K562 (cell line): ENCODE measurements at regions not wholly inside any gene's neighbourhood (a gene's known extent, or its start where the extent isn't known, plus 50 kb on each side); places are given as distances from the start of the nearest gene placed in this dataset.
"Not testable (repeated sequence)": the region's sequence is repeated elsewhere in the genome, so short reads cannot be mapped to it uniquely, and the experiment has no call there.

Experiments
- ATAC-seq: fragments of 200-7000 bp; cut with Tn5 transposase; 3 replicates; pipeline ENCODE4 v1.9.1; 2020; ENCODE audit warnings: moderate library complexity
- BruUV-seq: library from RNA; stranded (reverse); fragments of 400-500 nt; replicated peaks from 2 replicates; lab custom pipeline; 2021; lab: Mats Ljungman, UMichigan
- CTCF ChIA-PET: fragments of 300-600 bp; formaldehyde crosslinking; extraction: SDS; loops from one replicate; lab custom pipeline; 2021; ENCODE audit warnings: low intra/inter-chr PET ratio; lab: Yijun Ruan, JAX
- POLR2A ChIA-PET: fragments of 300-600, 350-650 bp; sonication (Branson Sonifier 250); formaldehyde crosslinking; extraction: SDS; loops from one replicate; lab custom pipeline; 2021; ENCODE audit warnings: antibody characterized with exemption, inconsistent platforms; lab: Yijun Ruan, JAX
- DNase-seq, 4 experiments: peaks; one replicate each; pipeline versions ENCODE4 v3.0.0 to v3.0.0-alpha.2; 2011 to 2018; ENCODE audit warnings: low spot score in 3 of 4, mixed read lengths in 3 of 4; ENCODE audit errors: extremely low read depth in 1 of 4
- FAIRE-seq: peaks from 2 replicates; lab custom pipeline; 2011; peaks lifted over from hg19 to GRCh38; lab: Jason Lieb, UNC
- H2AFZ ChIP-seq: 2 replicates; pipeline ENCODE4 v1.6.0; 2011; ENCODE audit warnings: low read depth, low read length, control low read depth, inconsistent platforms
- H3K27ac ChIP-seq: fragments of 200-600 bp; 3 replicates; pipeline ENCODE4 v1.8.0; 2011; ENCODE audit warnings: low read depth, mild to moderate bottlenecking, control low read depth, inconsistent platforms, low read length, moderate library complexity, mixed read lengths; ENCODE audit errors: extremely low read depth
- H3K27me3 ChIP-seq, 2 experiments: fragments of 300-600 bp in 1 of 2; 2 replicates in 1 of 2; 3 replicates in 1 of 2; pipeline versions ENCODE4 v1.6.0 to v1.8.0; 2011; ENCODE audit warnings: inconsistent platforms in 2 of 2, low read length in 2 of 2, mild to moderate bottlenecking in 1 of 2, mixed read lengths in 1 of 2, moderate library complexity in 1 of 2; ENCODE audit not compliant: control insufficient read depth in 2 of 2, insufficient read depth in 2 of 2
- H3K36me3 ChIP-seq: fragments of 300-600 bp; 3 replicates; pipeline ENCODE4 v1.8.0; 2011; ENCODE audit warnings: mild to moderate bottlenecking, low read length, inconsistent platforms; ENCODE audit not compliant: control insufficient read depth, insufficient read depth
- H3K4me1 ChIP-seq, 2 experiments: fragments of 200-600 bp in 1 of 2; replicated peaks in 1 of 2; 2 replicates in 1 of 2; 3 replicates in 1 of 2; pipeline versions ENCODE4 v1.5.1 to v1.8.0; 2011; ENCODE audit warnings: inconsistent platforms in 2 of 2, low read length in 2 of 2, mild to moderate bottlenecking in 1 of 2, mixed read lengths in 1 of 2, moderate library complexity in 1 of 2; ENCODE audit not compliant: control insufficient read depth in 2 of 2, insufficient read depth in 2 of 2
- H3K4me2 ChIP-seq: 2 replicates; pipeline ENCODE4 v1.6.1; 2011; ENCODE audit warnings: low read length, control low read depth, inconsistent platforms, mixed read lengths; ENCODE audit not compliant: insufficient read depth
- H3K4me3 ChIP-seq: fragments of 200-600 bp; sonication (generic), shearing (Covaris generic); 2 replicates; pipeline ENCODE4 v1.5.1; 2016; ENCODE audit warnings: control low read depth, inconsistent platforms
- H3K79me2 ChIP-seq: fragments of 200-600 bp; 3 replicates; pipeline ENCODE4 v1.8.0; 2011; ENCODE audit warnings: low read length, inconsistent platforms; ENCODE audit not compliant: control insufficient read depth, insufficient read depth
- H3K9ac ChIP-seq, 2 experiments: 2 replicates each; pipeline versions ENCODE4 v1.6.0 to v1.6.1; 2011; ENCODE audit warnings: low read depth in 2 of 2, low read length in 2 of 2, control low read depth in 1 of 2, inconsistent platforms in 1 of 2, mild to moderate bottlenecking in 1 of 2, mixed read lengths in 1 of 2; ENCODE audit not compliant: insufficient read depth in 1 of 2
- H3K9me1 ChIP-seq: one replicate; pipeline ENCODE4 v1.6.0; 2011; ENCODE audit warnings: inconsistent platforms, mild to moderate bottlenecking, low read length, moderate library complexity; ENCODE audit not compliant: control insufficient read depth, insufficient read depth
- H3K9me3 ChIP-seq: replicated peaks from 2 replicates; pipeline ENCODE4 v1.5.1; 2011; ENCODE audit warnings: low read depth, low read length, inconsistent platforms; ENCODE audit not compliant: control insufficient read depth, insufficient read depth
- H4K20me1 ChIP-seq: replicated peaks from 2 replicates; pipeline ENCODE4 v1.6.1; 2011; ENCODE audit warnings: low read length, inconsistent platforms, mixed read lengths; ENCODE audit not compliant: control insufficient read depth, insufficient read depth
- WGBS: fragments of 100-300 bp; shearing (Covaris generic); methylation state at CpG from one replicate; pipeline ENCODE4 v1.1.6; 2016; ENCODE audit warnings: low coverage, mixed read lengths; ENCODE audit not compliant: insufficient coverage; ENCODE audit errors: missing lambda C conversion rate; 5-methylcytosine and 5-hydroxymethylcytosine counted together
- in situ Hi-C: fragments of 300-500 bp; cut with MboI; formaldehyde crosslinking; loops from 4 replicates; pipeline ENCODE4 v1.15.0; 2018; ENCODE audit warnings: inconsistent platforms, mixed read lengths
- intact Hi-C: fragments of 100-400 bp; cut with micrococcal nuclease; formaldehyde crosslinking; loops from 2 replicates; pipeline ENCODE4 v1.14.2; 2022
- TF ChIP-seq, protein P1 (sequence below), 2 experiments: fragments of 450-650 bp; IDR thresholded peaks; 2 replicates each; pipeline ENCODE4 v1.6.1; 2018; ENCODE audit warnings: mild to moderate bottlenecking in 2 of 2, low read depth in 1 of 2; ENCODE audit not compliant: partially characterized antibody in 2 of 2

DNA sequence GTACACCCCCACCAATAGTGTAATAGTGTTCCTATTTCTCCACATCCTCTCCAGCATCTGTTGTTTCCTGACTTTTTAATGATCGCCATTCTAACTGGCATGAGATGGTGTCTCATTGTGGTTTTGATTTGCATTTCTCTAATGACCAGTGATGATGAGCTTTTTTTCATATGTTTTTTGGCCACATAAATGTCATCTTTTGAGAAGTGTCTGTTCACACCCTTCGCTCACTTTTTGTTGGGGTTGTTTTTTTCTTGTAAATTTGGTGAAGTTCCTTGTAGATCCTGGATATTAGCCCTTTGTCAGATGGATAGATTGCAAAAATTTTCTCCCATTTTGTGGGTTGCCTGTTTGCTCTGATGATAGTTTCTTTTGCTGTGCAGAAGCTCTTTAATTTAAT lies 567.7 kb downstream of the MATN1 start:
- H3K9ac ChIP-seq, BruUV-seq, H3K4me3 ChIP-seq, H2AFZ ChIP-seq, FAIRE-seq, CTCF ChIA-PET, H3K27me3 ChIP-seq, H4K20me1 ChIP-seq, H3K36me3 ChIP-seq, H3K9me1 ChIP-seq, H3K4me2 ChIP-seq, H3K79me2 ChIP-seq, H3K27ac ChIP-seq, in situ Hi-C loops, intact Hi-C loops, DNase-seq, ATAC-seq, H3K4me1 ChIP-seq, H3K9me3 ChIP-seq: not testable (repeated sequence)
- POLR2A ChIA-PET, result interaction anchor here (1.1 kb wide), 1 partner anchor 20 kb away, joined by 3 read pairs; no protein-coding TSS in a partner anchor
- TF ChIP-seq, protein P1, sequence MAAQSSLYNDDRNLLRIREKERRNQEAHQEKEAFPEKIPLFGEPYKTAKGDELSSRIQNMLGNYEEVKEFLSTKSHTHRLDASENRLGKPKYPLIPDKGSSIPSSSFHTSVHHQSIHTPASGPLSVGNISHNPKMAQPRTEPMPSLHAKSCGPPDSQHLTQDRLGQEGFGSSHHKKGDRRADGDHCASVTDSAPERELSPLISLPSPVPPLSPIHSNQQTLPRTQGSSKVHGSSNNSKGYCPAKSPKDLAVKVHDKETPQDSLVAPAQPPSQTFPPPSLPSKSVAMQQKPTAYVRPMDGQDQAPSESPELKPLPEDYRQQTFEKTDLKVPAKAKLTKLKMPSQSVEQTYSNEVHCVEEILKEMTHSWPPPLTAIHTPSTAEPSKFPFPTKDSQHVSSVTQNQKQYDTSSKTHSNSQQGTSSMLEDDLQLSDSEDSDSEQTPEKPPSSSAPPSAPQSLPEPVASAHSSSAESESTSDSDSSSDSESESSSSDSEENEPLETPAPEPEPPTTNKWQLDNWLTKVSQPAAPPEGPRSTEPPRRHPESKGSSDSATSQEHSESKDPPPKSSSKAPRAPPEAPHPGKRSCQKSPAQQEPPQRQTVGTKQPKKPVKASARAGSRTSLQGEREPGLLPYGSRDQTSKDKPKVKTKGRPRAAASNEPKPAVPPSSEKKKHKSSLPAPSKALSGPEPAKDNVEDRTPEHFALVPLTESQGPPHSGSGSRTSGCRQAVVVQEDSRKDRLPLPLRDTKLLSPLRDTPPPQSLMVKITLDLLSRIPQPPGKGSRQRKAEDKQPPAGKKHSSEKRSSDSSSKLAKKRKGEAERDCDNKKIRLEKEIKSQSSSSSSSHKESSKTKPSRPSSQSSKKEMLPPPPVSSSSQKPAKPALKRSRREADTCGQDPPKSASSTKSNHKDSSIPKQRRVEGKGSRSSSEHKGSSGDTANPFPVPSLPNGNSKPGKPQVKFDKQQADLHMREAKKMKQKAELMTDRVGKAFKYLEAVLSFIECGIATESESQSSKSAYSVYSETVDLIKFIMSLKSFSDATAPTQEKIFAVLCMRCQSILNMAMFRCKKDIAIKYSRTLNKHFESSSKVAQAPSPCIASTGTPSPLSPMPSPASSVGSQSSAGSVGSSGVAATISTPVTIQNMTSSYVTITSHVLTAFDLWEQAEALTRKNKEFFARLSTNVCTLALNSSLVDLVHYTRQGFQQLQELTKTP (IDR thresholded peaks at IDR 0.05; ENCODE audit: low read depth in 1 of 2, partially characterized antibody in 2 of 2), result peak in 1 of 2 experiments; percentile 96
- 35% methylated on average over 2 of the region's 2 CpGs for WGBS
